ENCODE measurements at regions not wholly inside any gene's neighbourhood (a gene's known extent, or its start where the extent isn't known, plus 50 kb on each side); places are given as distances from the start of the nearest gene placed in this dataset.

GRCh38 chr15:39392469-39393047 is 188.3 kb upstream of the THBS1 start:
- Histone ChIP-seq H4K20me1 (ENCODE audit: control insufficient read depth, insufficient read depth, low read depth, low read length) (no peaks in the 10 kb centered on the region), H3K4me2 (ENCODE audit: low read length) (no peak overlapping the region), H3F3A (ENCODE audit: control insufficient read depth, insufficient read depth) (no peaks in the 10 kb centered on the region), H3K27me3 (ENCODE audit: control insufficient read depth, low read length) (0 out of 2 replicates have a peak, but pooled peaks cover 3% of the 10 kb centered on the region), H3K27ac (ENCODE audit: low read depth, low read length) (no peak overlapping the region), H3K4me1 (ENCODE audit: control insufficient read depth, low read length) (no peaks in the 10 kb centered on the region), H3K9me2 (replicated peaks; ENCODE audit: control insufficient read depth, low read length) (no peaks in the 10 kb centered on the region), H3K9me3 (ENCODE audit: control insufficient read depth, insufficient read depth, low read length) (no peaks in the 10 kb centered on the region), H3K4me3 (ENCODE audit: low read length) (no peak overlapping the region), H3K36me3 (ENCODE audit: control insufficient read depth, low read length) (no peaks in the 10 kb centered on the region), H3K79me2 (ENCODE audit: control insufficient read depth, low read length) (no peaks in the 10 kb centered on the region)
- TF ChIP-seq EZH2phosphoT487 (IDR thresholded peaks at IDR 0.05; ENCODE audit: borderline replicate concordance, low read length) (no peak), CTCF (IDR thresholded peaks at IDR 0.05; ENCODE audit: low read depth, low read length, poor library complexity, severe bottlenecking) (no peak)

GRCh38 chr15:39393575-39394335 is 187.1 kb upstream of the THBS1 start:
- TF ChIP-seq CTCF (IDR thresholded peaks at IDR 0.05; ENCODE audit: low read depth, low read length, poor library complexity, severe bottlenecking) (no peak), EZH2phosphoT487 (IDR thresholded peaks at IDR 0.05; ENCODE audit: borderline replicate concordance, low read length) (no peak)
- H3K27ac ChIP-seq (ENCODE audit: low read depth, low read length), result no peak overlapping the region

GRCh38 chr15:39394496-39394895 is 186.4 kb upstream of the THBS1 start:
- H3K9me2 ChIP-seq (replicated peaks; ENCODE audit: control insufficient read depth, low read length), result no peaks in the 10 kb centered on the region
- no peaks in the 10 kb centered on the region for H3K9me3 ChIP-seq (ENCODE audit: control insufficient read depth, insufficient read depth, low read length)
- H3K79me2 ChIP-seq (ENCODE audit: control insufficient read depth, low read length), result no peaks in the 10 kb centered on the region
- no peaks in the 10 kb centered on the region for H3K4me1 ChIP-seq (ENCODE audit: control insufficient read depth, low read length)
- H3K4me3 ChIP-seq (ENCODE audit: low read length), result no peak overlapping the region
- H3K27me3 ChIP-seq (ENCODE audit: control insufficient read depth, low read length), result 0 out of 2 replicates have a peak, but pooled peaks cover 3% of the 10 kb centered on the region
- no peak overlapping the region for H3K4me2 ChIP-seq (ENCODE audit: low read length)
- H3F3A ChIP-seq (ENCODE audit: control insufficient read depth, insufficient read depth), result no peaks in the 10 kb centered on the region
- no peaks in the 10 kb centered on the region for H4K20me1 ChIP-seq (ENCODE audit: control insufficient read depth, insufficient read depth, low read depth, low read length)
- no peak for TF ChIP-seq CTCF (IDR thresholded peaks at IDR 0.05; ENCODE audit: low read depth, low read length, poor library complexity, severe bottlenecking)
- TF ChIP-seq EZH2phosphoT487 (IDR thresholded peaks at IDR 0.05; ENCODE audit: borderline replicate concordance, low read length), result no peak
- no peaks in the 10 kb centered on the region for H3K36me3 ChIP-seq (ENCODE audit: control insufficient read depth, low read length)
- no peak overlapping the region for H3K27ac ChIP-seq (ENCODE audit: low read depth, low read length)

More at GRCh38 chr15:39393575-39394335, 187.1 kb upstream of the THBS1 start:
- no peaks in the 10 kb centered on the region for H3K4me1 ChIP-seq (ENCODE audit: control insufficient read depth, low read length)
- no peaks in the 10 kb centered on the region for H3K79me2 ChIP-seq (ENCODE audit: control insufficient read depth, low read length)
- no peaks in the 10 kb centered on the region for H3K9me3 ChIP-seq (ENCODE audit: control insufficient read depth, insufficient read depth, low read length)
- no peaks in the 10 kb centered on the region for H3F3A ChIP-seq (ENCODE audit: control insufficient read depth, insufficient read depth)
- H3K27me3 ChIP-seq (ENCODE audit: control insufficient read depth, low read length), result 0 out of 2 replicates have a peak, but pooled peaks cover 3% of the 10 kb centered on the region
- no peak overlapping the region for H3K4me3 ChIP-seq (ENCODE audit: low read length)
- no peaks in the 10 kb centered on the region for H4K20me1 ChIP-seq (ENCODE audit: control insufficient read depth, insufficient read depth, low read depth, low read length)
- no peaks in the 10 kb centered on the region for H3K36me3 ChIP-seq (ENCODE audit: control insufficient read depth, low read length)
- no peaks in the 10 kb centered on the region for H3K9me2 ChIP-seq (replicated peaks; ENCODE audit: control insufficient read depth, low read length)
- H3K4me2 ChIP-seq (ENCODE audit: low read length), result no peak overlapping the region
